DND-41 (cell line): ENCODE measurements at regions not wholly inside any gene's neighbourhood (a gene's known extent, or its start where the extent isn't known, plus 50 kb on each side); places are given as distances from the start of the nearest gene placed in this dataset.

Source experiments
- EZH2 ChIP-seq: IDR thresholded peaks from 3 replicates; pipeline ENCODE4 v1.6.1; 2012; ENCODE audit warnings: borderline replicate concordance, low read depth, mild to moderate bottlenecking, moderate library complexity, low read length, inconsistent platforms; ENCODE audit not compliant: severe bottlenecking
- TF ChIP-seq, protein P1 (sequence below): IDR thresholded peaks from 2 replicates; pipeline ENCODE4 v1.5.1; 2012; ENCODE audit warnings: borderline replicate concordance, low read length, moderate library complexity, mild to moderate bottlenecking; ENCODE audit not compliant: poor library complexity, severe bottlenecking; ENCODE audit errors: extremely low read depth

GRCh38 chr11:90867416-90867815 lies 644.6 kb upstream of the CHORDC1 start:
- no peak for TF ChIP-seq EZH2
- TF ChIP-seq, protein P1, sequence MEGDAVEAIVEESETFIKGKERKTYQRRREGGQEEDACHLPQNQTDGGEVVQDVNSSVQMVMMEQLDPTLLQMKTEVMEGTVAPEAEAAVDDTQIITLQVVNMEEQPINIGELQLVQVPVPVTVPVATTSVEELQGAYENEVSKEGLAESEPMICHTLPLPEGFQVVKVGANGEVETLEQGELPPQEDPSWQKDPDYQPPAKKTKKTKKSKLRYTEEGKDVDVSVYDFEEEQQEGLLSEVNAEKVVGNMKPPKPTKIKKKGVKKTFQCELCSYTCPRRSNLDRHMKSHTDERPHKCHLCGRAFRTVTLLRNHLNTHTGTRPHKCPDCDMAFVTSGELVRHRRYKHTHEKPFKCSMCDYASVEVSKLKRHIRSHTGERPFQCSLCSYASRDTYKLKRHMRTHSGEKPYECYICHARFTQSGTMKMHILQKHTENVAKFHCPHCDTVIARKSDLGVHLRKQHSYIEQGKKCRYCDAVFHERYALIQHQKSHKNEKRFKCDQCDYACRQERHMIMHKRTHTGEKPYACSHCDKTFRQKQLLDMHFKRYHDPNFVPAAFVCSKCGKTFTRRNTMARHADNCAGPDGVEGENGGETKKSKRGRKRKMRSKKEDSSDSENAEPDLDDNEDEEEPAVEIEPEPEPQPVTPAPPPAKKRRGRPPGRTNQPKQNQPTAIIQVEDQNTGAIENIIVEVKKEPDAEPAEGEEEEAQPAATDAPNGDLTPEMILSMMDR, result no peak
